ENCODE measurements at regions not wholly inside any gene's neighbourhood (a gene's known extent, or its start where the extent isn't known, plus 50 kb on each side); places are given as distances from the start of the nearest gene placed in this dataset.

GRCh38 chr12:58268069-58268468 lies 326.7 kb downstream of the ATP23 start:
- DNase-seq = no peak
- Histone ChIP-seq H3K4me1 (ENCODE audit: low read depth) (no peaks in the 10 kb centered on the region), H3K9me3 (no peaks in the 10 kb centered on the region), H3K4me3 (no peak overlapping the region), H3K36me3 (ENCODE audit: low read depth) (no peaks in the 10 kb centered on the region)
- ATAC-seq = no peak
- intact Hi-C loops (cut with DNase I, micrococcal nuclease) = no loop called here
- TF ChIP-seq CTCF (IDR thresholded peaks at IDR 0.05) = no peak

GRCh38 chr12:58269476-58269875 lies 328.1 kb downstream of the ATP23 start:
- Histone ChIP-seq H3K4me3 (no peak overlapping the region), H3K4me1 (ENCODE audit: low read depth) (no peaks in the 10 kb centered on the region), H3K36me3 (ENCODE audit: low read depth) (no peaks in the 10 kb centered on the region), H3K9me3 (no peaks in the 10 kb centered on the region)
- DNase-seq (no peak), ATAC-seq (no peak)
- intact Hi-C loops (cut with DNase I, micrococcal nuclease) = no loop called here
- no peak for TF ChIP-seq CTCF (IDR thresholded peaks at IDR 0.05)

GRCh38 chr12:58270966-58271705 lies 329.8 kb downstream of the ATP23 start:
- no peak overlapping the region for H3K4me3 ChIP-seq
- no peaks in the 10 kb centered on the region for H3K9me3 ChIP-seq
- no peak for DNase-seq
- ATAC-seq = no peak
- intact Hi-C loops (cut with DNase I, micrococcal nuclease) = no loop called here
- H3K4me1 ChIP-seq (ENCODE audit: low read depth) = no peaks in the 10 kb centered on the region
- H3K36me3 ChIP-seq (ENCODE audit: low read depth) = no peaks in the 10 kb centered on the region
- TF ChIP-seq CTCF (IDR thresholded peaks at IDR 0.05) = no peak

DNA sequence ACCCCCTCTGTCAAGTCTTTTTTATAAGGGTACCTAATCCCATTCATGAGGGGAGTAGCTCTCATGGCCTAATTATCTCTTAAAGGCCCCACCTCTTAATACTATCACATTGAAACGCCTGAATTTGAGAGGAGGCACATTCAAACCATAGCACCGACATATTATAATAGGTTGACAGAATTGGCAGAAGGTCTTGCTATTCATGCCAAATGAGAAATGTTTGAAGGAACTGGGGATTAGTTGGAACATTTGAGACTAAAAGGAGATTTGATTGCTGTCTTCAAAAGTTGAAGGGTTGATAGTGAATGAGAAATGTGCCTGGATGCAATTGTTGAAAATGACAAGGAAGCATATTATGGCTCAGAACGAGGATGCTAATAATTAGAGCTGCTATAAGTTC lies 331.1 kb downstream of the ATP23 start:
- H3K36me3 ChIP-seq (ENCODE audit: low read depth) = no peaks in the 10 kb centered on the region
- ATAC-seq (no peak), DNase-seq (no peak)
- intact Hi-C loops (cut with DNase I, micrococcal nuclease) = no loop called here
- no peaks in the 10 kb centered on the region for H3K4me1 ChIP-seq (ENCODE audit: low read depth)
- H3K9me3 ChIP-seq = peaks cover 11% of the 10 kb centered on the region
- no peak for TF ChIP-seq CTCF (IDR thresholded peaks at IDR 0.05)
- no peak overlapping the region for H3K4me3 ChIP-seq

DNA sequence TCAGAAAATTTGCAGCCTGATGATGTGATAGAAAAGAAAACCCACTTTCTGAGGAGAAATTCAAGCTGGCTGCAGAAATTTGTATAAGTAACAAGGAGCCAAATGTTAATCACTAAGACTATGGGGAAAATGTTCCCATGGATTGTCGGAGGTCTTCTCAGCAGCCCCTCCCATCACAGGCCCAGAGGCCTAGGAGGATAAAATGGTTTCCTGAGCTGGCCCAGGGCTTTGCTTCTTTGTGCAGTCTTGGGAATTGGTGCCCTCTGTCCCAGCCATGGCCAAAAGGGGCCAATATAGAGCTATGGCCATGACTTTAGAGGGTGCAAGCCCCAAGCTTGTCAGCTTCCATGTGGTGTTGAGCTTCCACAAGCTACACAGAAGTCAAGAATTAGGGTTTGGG lies 335.9 kb downstream of the ATP23 start:
- Histone ChIP-seq H3K36me3 (ENCODE audit: low read depth) (no peaks in the 10 kb centered on the region), H3K4me1 (ENCODE audit: low read depth) (no peaks in the 10 kb centered on the region), H3K9me3 (peaks cover 23% of the 10 kb centered on the region), H3K4me3 (no peak overlapping the region)
- no peak for ATAC-seq
- intact Hi-C loops (cut with DNase I, micrococcal nuclease) = no loop called here
- no peak for DNase-seq
- no peak for TF ChIP-seq CTCF (IDR thresholded peaks at IDR 0.05)

DNA sequence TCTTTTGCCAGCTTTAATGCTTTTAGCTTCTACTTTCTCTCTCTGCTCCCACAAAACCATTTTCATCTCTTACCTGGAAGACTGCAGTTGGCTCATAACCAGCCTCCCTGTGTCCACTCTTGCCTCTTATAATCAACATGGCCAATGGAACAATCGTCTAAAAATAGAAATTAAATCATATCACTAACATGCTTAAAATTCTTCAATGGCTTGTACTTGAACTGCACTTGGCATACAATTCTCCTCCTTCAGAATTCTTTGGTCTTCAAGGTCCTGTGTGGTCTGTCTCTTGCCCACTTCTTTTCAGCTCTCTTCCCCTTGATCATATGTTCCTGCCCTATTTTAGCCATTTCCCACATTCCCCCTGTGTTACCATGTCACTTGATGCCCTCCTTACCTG lies 342.2 kb downstream of the ATP23 start:
- no peak for ATAC-seq

More for the DNA sequence above, 342.2 kb downstream of the ATP23 start:
- H3K9me3 ChIP-seq = peaks cover 2% of the 10 kb centered on the region
- H3K4me1 ChIP-seq (ENCODE audit: low read depth) = no peaks in the 10 kb centered on the region
- TF ChIP-seq CTCF (IDR thresholded peaks at IDR 0.05) = no peak
- no peak for DNase-seq
- no peak overlapping the region for H3K4me3 ChIP-seq
- no peaks in the 10 kb centered on the region for H3K36me3 ChIP-seq (ENCODE audit: low read depth)
- intact Hi-C loops (cut with DNase I, micrococcal nuclease) = no loop called here
